ENCODE measurements at regions not wholly inside any gene's neighbourhood (a gene's known extent, or its start where the extent isn't known, plus 50 kb on each side); places are given as distances from the start of the nearest gene placed in this dataset.

- TF ChIP-seq CTCF (IDR thresholded peaks at IDR 0.05) = no peak
- Histone ChIP-seq H3K4me3 (no peak overlapping the region), H3K9me3 (peaks cover 0 to 4% (median 0%) of the 10 kb centered on the region in 11 donors), H3K36me3 (no peaks in the 10 kb centered on the region), H3K27ac (no peak overlapping the region), H3K4me1 (no peaks in the 10 kb centered on the region), H3K27me3 (no peaks in the 10 kb centered on the region)
- intact Hi-C loops (cut with DNase I) = no loop called here
- ATAC-seq = no peak
- 58 to 75% methylated on average over 3 of the region's 3 CpGs for WGBS, 2 donors
- DNase-seq = no peak
Measured at GRCh38 chr15:87224404-87224803, 1032.1 kb downstream of the NTRK3 start.

- TF ChIP-seq CTCF (IDR thresholded peaks at IDR 0.05) = no peak
- no peaks in the 10 kb centered on the region for H3K36me3 ChIP-seq
- intact Hi-C loops (cut with DNase I) = no loop called here
- H3K27ac ChIP-seq = no peak overlapping the region
- H3K4me1 ChIP-seq = no peaks in the 10 kb centered on the region
- H3K9me3 ChIP-seq = peaks cover 0 to 3% (median 0%) of the 10 kb centered on the region in 11 donors
- H3K27me3 ChIP-seq = no peaks in the 10 kb centered on the region
- DNase-seq (no peak), ATAC-seq (no peak)
- H3K4me3 ChIP-seq = no peak overlapping the region
- 67 to 70% methylated on average over 6 of the region's 6 CpGs for WGBS, 2 donors
Measured at GRCh38 chr15:87219650-87220615, 1036.6 kb downstream of the NTRK3 start.

- WGBS, 2 donors = 87% methylated on average over 1 of the region's 1 CpG
- DNase-seq = no peak
- Histone ChIP-seq H3K27me3 (no peaks in the 10 kb centered on the region), H3K27ac (no peak overlapping the region), H3K4me1 (no peaks in the 10 kb centered on the region), H3K36me3 (no peaks in the 10 kb centered on the region), H3K4me3 (no peak overlapping the region), H3K9me3 (no peaks in the 10 kb centered on the region)
- no peak for ATAC-seq
- no peak for TF ChIP-seq CTCF (IDR thresholded peaks at IDR 0.05)
- intact Hi-C loops (cut with DNase I) = no loop called here
Measured at GRCh38 chr15:87215100-87215499, 1041.4 kb downstream of the NTRK3 start.

GRCh38 chr15:87213626-87214025, 1042.9 kb downstream of the NTRK3 start:
- intact Hi-C loops (cut with DNase I) = no loop called here
- TF ChIP-seq CTCF (IDR thresholded peaks at IDR 0.05) = no peak

More at GRCh38 chr15:87213626-87214025, 1042.9 kb downstream of the NTRK3 start:
- 63 to 73% methylated on average over 6 of the region's 6 CpGs for WGBS, 2 donors
- Histone ChIP-seq H3K4me3 (no peak overlapping the region), H3K4me1 (no peaks in the 10 kb centered on the region), H3K36me3 (no peaks in the 10 kb centered on the region), H3K27ac (no peak overlapping the region), H3K27me3 (no peaks in the 10 kb centered on the region), H3K9me3 (no peaks in the 10 kb centered on the region)
- no peak for ATAC-seq
- no peak for DNase-seq
